ENCODE measurements at regions not wholly inside any gene's neighbourhood (a gene's known extent, or its start where the extent isn't known, plus 50 kb on each side); places are given as distances from the start of the nearest gene placed in this dataset.

GRCh38 chr20:52081066-52081465 is 110.5 kb downstream of the ZFP64 start:
- DNase-seq (ENCODE audit: extremely low spot score) = no peak
- POLR2A ChIA-PET = no interaction called here
- no peak for TF ChIP-seq CTBP1 (IDR thresholded peaks at IDR 0.05; ENCODE audit: borderline replicate concordance)
- TF ChIP-seq NFRKB (IDR thresholded peaks at IDR 0.05) = no peak
- no peak for TF ChIP-seq LEF1 (IDR thresholded peaks at IDR 0.05; ENCODE audit: borderline replicate concordance)
- TF ChIP-seq TARDBP (IDR thresholded peaks at IDR 0.05) = no peak
- TF ChIP-seq HDGF (IDR thresholded peaks at IDR 0.05; ENCODE audit: borderline replicate concordance) = no peak
- TF ChIP-seq ELF4 (IDR thresholded peaks at IDR 0.05) = no peak
- no peak for TF ChIP-seq FOXA1 (IDR thresholded peaks at IDR 0.05)
- CTCF ChIA-PET = interaction anchor here (1.0 to 1.1 kb wide), 2 partner anchors 19 to 281 kb away, joined by 3 read pairs; no protein-coding TSS in a partner anchor

- POLR2A ChIA-PET = no interaction called here
- CTCF ChIA-PET = interaction anchor here (0.6 kb wide), 1 partner anchor 917 kb away, joined by 3 read pairs; no protein-coding TSS in a partner anchor
- TF ChIP-seq ZNF384 (IDR thresholded peaks at IDR 0.05) (no peak), FOXK2 (IDR thresholded peaks at IDR 0.05) (no peak), TARDBP (IDR thresholded peaks at IDR 0.05) (no peak), LEF1 (IDR thresholded peaks at IDR 0.05; ENCODE audit: borderline replicate concordance) (no peak), SP1 (IDR thresholded peaks at IDR 0.05) (no peak), SUZ12 (IDR thresholded peaks at IDR 0.05) (no peak), FOXM1 (IDR thresholded peaks at IDR 0.05; ENCODE audit: borderline replicate concordance) (no peak), PKNOX1 (IDR thresholded peaks at IDR 0.05) (no peak), L3MBTL2 (conservative IDR thresholded peaks at IDR 0.05) (no peak), ARNT (IDR thresholded peaks at IDR 0.05) (no peak), HDGF (IDR thresholded peaks at IDR 0.05; ENCODE audit: borderline replicate concordance) (no peak), ELF4 (IDR thresholded peaks at IDR 0.05) (no peak), CTBP1 (IDR thresholded peaks at IDR 0.05; ENCODE audit: borderline replicate concordance) (no peak), NFRKB (IDR thresholded peaks at IDR 0.05) (no peak), BHLHE40 (IDR thresholded peaks at IDR 0.05; ENCODE audit: borderline replicate concordance) (no peak), FOXA1 (IDR thresholded peaks at IDR 0.05) (no peak)
- DNase-seq (ENCODE audit: extremely low spot score) = no peak
Observed at GRCh38 chr20:52078289-52078688, 113.3 kb downstream of the ZFP64 start.

DNA sequence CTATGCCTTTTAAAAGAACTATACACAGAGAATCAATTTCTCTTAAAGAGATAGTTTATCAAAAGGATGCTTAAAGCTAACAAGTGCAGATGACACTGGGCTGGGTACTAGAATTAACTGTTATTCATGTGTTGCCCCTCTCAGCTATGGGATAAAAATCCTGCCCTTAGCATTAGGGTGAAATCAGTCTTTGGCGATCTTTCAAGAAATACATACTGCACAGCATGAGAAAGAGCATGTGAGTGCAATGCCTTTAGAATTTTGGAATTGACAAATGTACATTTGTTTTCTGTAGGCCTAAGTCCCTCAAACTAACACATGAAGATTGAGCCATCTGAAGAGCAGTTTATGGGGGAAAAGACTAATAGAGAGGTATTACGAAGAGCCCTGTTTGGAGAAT is 115.4 kb downstream of the ZFP64 start:
- TF ChIP-seq LEF1 (IDR thresholded peaks at IDR 0.05; ENCODE audit: borderline replicate concordance) (no peak), CTBP1 (IDR thresholded peaks at IDR 0.05; ENCODE audit: borderline replicate concordance) (no peak), ELF4 (IDR thresholded peaks at IDR 0.05) (no peak), SUZ12 (IDR thresholded peaks at IDR 0.05) (no peak), BHLHE40 (IDR thresholded peaks at IDR 0.05; ENCODE audit: borderline replicate concordance) (no peak), SP1 (IDR thresholded peaks at IDR 0.05) (no peak), FOXA1 (IDR thresholded peaks at IDR 0.05) (no peak), FOXK2 (IDR thresholded peaks at IDR 0.05) (no peak), ZNF384 (IDR thresholded peaks at IDR 0.05) (no peak), L3MBTL2 (conservative IDR thresholded peaks at IDR 0.05) (no peak)
- no peak for DNase-seq (ENCODE audit: extremely low spot score)
- ChIA-PET CTCF (no interaction called here), POLR2A (no interaction called here)

- CTCF ChIA-PET = no interaction called here
- POLR2A ChIA-PET = no interaction called here
- no peak for TF ChIP-seq NFRKB (IDR thresholded peaks at IDR 0.05)
- TF ChIP-seq SUZ12 (IDR thresholded peaks at IDR 0.05) = no peak
- TF ChIP-seq LEF1 (IDR thresholded peaks at IDR 0.05; ENCODE audit: borderline replicate concordance) = no peak
- TF ChIP-seq CTBP1 (IDR thresholded peaks at IDR 0.05; ENCODE audit: borderline replicate concordance) = no peak
Observed at GRCh38 chr20:52075400-52075799, 116.2 kb downstream of the ZFP64 start.

DNA sequence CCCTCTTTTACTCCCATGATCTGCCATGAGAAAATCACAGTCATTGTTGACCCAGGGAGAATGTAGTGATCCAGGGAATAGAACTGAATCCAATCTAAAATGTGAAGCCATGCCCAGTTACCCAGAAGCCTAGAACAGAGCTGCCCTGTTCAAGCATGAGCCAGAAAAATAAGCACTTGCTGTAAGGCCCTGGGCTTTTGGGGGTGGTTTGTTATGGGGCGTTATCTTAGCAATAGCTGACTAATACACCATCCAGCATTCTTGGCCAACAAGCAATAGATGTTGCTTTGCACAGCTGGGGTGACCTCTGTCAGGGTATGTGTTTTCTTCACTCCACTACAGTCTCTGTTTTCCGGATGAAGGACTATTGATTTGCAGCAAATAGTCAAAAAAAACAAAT is 120.4 kb downstream of the ZFP64 start:
- POLR2A ChIA-PET = no interaction called here
- TF ChIP-seq CTBP1 (IDR thresholded peaks at IDR 0.05; ENCODE audit: borderline replicate concordance) (no peak), L3MBTL2 (conservative IDR thresholded peaks at IDR 0.05) (no peak), NFRKB (IDR thresholded peaks at IDR 0.05) (no peak), BHLHE40 (IDR thresholded peaks at IDR 0.05; ENCODE audit: borderline replicate concordance) (no peak), FOXM1 (IDR thresholded peaks at IDR 0.05; ENCODE audit: borderline replicate concordance) (no peak), SUZ12 (IDR thresholded peaks at IDR 0.05) (no peak), FOXA1 (IDR thresholded peaks at IDR 0.05) (no peak), SP1 (IDR thresholded peaks at IDR 0.05) (no peak)
- CTCF ChIA-PET = no interaction called here
- DNase-seq (ENCODE audit: extremely low spot score) = no peak

More at GRCh38 chr20:52075400-52075799, 116.2 kb downstream of the ZFP64 start:
- DNase-seq (ENCODE audit: extremely low spot score) = no peak

GRCh38 chr20:52064931-52065330 is 126.6 kb downstream of the ZFP64 start:
- ChIA-PET POLR2A (no interaction called here), CTCF (no interaction called here)
- DNase-seq (ENCODE audit: extremely low spot score) = no peak
- TF ChIP-seq L3MBTL2 (conservative IDR thresholded peaks at IDR 0.05) = no peak

GRCh38 chr20:52062452-52063209 is 128.9 kb downstream of the ZFP64 start:
- DNase-seq (ENCODE audit: extremely low spot score) = no peak
- ChIA-PET POLR2A (no interaction called here), CTCF (interaction anchor here (1.0 kb wide), 1 partner anchor 19 kb away, joined by 3 read pairs; no protein-coding TSS in a partner anchor)
- no peak for TF ChIP-seq FOXK2 (IDR thresholded peaks at IDR 0.05)
